GM12875 (cell line): ENCODE measurements at regions not wholly inside any gene's neighbourhood (a gene's known extent, or its start where the extent isn't known, plus 50 kb on each side); places are given as distances from the start of the nearest gene placed in this dataset.

Experiments
- H3K4me3 ChIP-seq: one replicate; pipeline ENCODE4 v1.5.1; 2011; ENCODE audit warnings: low read depth, low read length, control low read depth
- CTCF ChIP-seq: IDR thresholded peaks from 2 replicates; pipeline ENCODE4 v1.5.1; 2011; ENCODE audit warnings: low read depth, mild to moderate bottlenecking, control low read depth, inconsistent platforms, low read length, moderate library complexity, borderline replicate concordance; ENCODE audit not compliant: insufficient read depth

- TF ChIP-seq CTCF = no peak
- H3K4me3 ChIP-seq = no peak overlapping the region
Measured at GRCh38 chr2:10501980-10502802, 54.1 kb upstream of the ODC1 start.

DNA sequence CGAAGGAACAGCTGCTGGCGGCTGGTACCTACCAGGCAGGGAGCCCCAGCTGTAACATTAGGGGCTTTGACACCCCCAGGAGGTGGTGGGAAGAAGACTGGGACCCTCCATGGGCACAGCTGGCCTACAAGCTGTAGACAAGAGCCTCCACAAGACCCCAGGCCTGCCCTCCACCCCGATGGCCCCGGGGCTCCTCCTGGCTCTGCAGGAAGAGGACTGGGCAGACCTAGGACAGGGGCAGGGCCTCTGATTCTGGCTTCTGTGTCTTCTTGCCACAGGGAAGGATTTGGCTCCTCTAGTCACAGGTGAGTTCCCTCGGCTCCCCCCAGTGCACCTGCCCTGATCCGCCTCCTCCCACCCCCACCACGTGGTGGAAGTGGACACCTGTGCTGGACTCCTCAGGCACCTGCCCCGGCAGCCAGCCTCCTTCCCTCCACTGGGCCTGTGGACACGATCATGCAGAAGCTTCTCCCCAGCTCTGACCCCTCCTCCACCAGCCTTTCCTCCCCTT is 53.4 kb upstream of the ODC1 start:
- H3K4me3 ChIP-seq = no peak overlapping the region
- TF ChIP-seq CTCF = no peak

GRCh38 chr2:10500601-10501361 is 52.7 kb upstream of the ODC1 start:
- no peak for TF ChIP-seq CTCF
- H3K4me3 ChIP-seq = no peak overlapping the region

DNA sequence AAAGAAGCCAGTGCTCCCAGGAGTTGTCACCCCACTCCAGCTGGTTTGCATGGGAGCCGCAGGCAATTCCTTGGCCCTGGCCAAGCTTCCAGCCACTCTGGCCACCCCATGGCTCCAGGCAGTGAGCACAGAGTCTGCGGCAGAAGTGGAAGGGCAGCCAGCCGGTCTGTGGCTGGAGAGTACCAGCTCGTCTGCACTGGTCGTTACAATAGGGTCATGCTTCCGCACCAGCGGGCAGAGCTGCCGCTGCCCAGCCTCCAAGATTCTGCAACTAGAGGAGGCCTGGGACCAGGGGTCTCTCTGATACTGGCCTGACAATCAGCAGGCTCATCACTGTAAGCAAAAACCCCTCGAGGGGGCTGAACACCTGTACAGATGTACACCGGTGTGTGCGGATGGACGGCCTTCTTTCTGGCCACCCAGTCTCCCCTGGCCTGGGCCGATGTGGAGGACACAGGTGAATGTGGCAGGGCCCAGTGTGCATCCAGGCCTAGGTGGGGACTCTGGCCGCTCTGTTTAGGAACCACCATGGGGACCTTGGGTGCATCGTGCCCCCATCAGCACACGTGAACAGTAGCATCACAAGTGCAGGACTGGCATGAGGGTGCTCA is 51.9 kb upstream of the ODC1 start:
- TF ChIP-seq CTCF = no peak
- H3K4me3 ChIP-seq = no peak overlapping the region

GRCh38 chr2:10499275-10499907 is 51.3 kb upstream of the ODC1 start:
- no peak for TF ChIP-seq CTCF
- H3K4me3 ChIP-seq = no peak overlapping the region

- no peak overlapping the region for H3K4me3 ChIP-seq
- no peak for TF ChIP-seq CTCF
Measured at GRCh38 chr2:10498525-10499274, 50.6 kb upstream of the ODC1 start.
